Gastrocnemius medialis (tissue), 4 donors: ENCODE measurements at regions not wholly inside any gene's neighbourhood (a gene's known extent, or its start where the extent isn't known, plus 50 kb on each side); places are given as distances from the start of the nearest gene placed in this dataset.

Source experiments
- CTCF ChIP-seq, 5 experiments: fragments of 450-650 bp in 3 of 5; fragments of 200-600 bp in 2 of 5; sonication (generic) in 2 of 5; IDR thresholded peaks in 4 of 5; conservative IDR thresholded peaks in 1 of 5; 1 replicate in 4 of 5; 2 replicates in 1 of 5; pipeline ENCODE4 v1.5.1; 2016 to 2019; ENCODE audit warnings: antibody characterized with exemption in 5 of 5, mild to moderate bottlenecking in 3 of 5, moderate library complexity in 3 of 5
- POLR2A ChIP-seq, 2 donors: fragments of 450-650 bp; IDR thresholded peaks; one replicate each; pipeline ENCODE4 v1.6.1; 2017; ENCODE audit warnings: antibody characterized with exemption in 2 of 2, mild to moderate bottlenecking in 2 of 2, moderate library complexity in 2 of 2

GRCh38 chr13:39998166-39998565 is 342.7 kb downstream of the COG6 start:
- no peak for TF ChIP-seq CTCF (IDR thresholded peaks at IDR 0.05 in 4 of 5, conservative IDR thresholded peaks at IDR 0.05 in 1 of 5)
- no peak for TF ChIP-seq POLR2A (IDR thresholded peaks at IDR 0.05)
